ENCODE measurements at regions not wholly inside any gene's neighbourhood (a gene's known extent, or its start where the extent isn't known, plus 50 kb on each side); places are given as distances from the start of the nearest gene placed in this dataset.
"Not testable (repeated sequence)": the region's sequence is repeated elsewhere in the genome, so short reads cannot be mapped to it uniquely, and the experiment has no call there.

DNA sequence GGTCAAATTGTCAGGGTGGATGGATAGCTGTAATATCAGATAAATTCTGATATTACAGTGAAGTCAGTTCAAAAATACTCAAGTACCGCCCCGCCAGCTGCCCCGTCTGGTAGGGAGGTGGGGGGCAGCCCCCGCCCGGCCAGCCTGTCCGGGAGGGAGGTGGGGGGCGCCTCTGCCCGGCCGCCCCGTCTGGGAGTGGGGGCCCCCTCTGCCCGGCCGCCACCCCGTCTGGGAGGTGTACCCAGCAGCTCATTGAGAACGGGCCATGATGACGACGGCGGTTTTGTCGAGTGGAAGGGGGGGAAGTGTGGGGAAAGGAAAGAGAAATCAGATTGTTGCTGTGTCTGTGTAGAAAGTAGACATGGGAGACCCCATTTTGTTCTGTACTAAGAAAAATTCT lies 175.8 kb upstream of the LMCD1 start:
- not testable (repeated sequence) for DNase-seq (ENCODE audit: low read depth, low spot score); H3K27ac ChIP-seq

DNA sequence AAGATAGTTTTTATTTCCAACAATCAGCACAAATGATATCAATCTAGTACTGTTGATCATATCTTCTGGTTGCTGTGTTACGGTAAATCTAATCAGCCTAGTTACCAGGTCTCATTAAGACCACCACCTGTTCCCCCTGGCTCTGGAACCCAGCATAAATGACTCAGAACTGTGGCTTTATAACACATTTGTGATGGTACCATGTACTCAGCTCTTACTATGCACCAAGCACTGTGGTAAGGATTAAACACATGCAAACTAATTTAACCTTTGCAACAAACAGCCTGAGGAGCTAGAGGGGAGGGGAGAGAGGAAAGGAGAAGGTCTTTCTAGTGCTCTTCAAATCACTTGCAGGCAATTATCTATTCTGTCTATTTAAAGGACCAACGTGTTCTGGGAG lies 173.9 kb upstream of the LMCD1 start:
- DNase-seq (ENCODE audit: low read depth, low spot score) = no peak
- H3K27ac ChIP-seq = no peak overlapping the region

DNA sequence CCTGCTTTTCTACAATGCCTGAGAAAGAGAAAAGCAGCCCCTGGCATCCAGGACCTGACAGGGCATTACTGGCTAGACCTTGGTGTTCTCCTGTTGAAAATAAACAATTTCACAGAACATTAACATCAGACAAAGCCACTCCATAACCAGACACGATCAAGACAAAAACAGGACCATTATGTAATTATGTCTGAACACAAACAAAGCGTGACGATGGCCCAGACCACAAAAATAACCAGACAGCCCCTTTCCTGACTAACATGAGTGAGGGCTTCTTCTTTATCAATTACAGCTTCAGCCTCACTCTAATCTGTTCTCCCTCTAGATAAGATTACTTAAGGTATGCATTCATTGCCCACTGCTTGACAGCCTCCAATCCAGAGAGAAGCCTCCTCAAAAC lies 172.7 kb upstream of the LMCD1 start:
- DNase-seq (ENCODE audit: low read depth, low spot score) = no peak
- no peak overlapping the region for H3K27ac ChIP-seq

DNA sequence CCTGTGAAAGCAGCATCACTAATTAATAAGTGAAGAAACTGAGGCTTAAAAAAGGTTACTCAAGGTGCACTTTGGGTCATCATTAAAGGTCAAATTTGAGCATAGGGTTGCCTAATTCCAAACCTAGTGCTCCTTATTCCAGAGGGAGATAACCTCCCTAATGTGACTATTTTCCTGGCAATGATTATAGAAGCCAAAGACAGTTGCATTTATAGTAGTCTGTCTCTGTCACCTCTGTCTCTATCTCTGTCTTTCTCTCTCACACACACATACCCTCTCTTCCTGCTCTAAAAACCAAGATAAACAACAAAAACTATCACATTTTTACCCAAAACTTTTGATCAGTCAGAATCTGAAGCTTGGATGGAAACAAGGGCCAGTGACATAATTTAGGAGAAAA lies 172.0 kb upstream of the LMCD1 start:
- H3K27ac ChIP-seq = no peak overlapping the region
- DNase-seq (ENCODE audit: low read depth, low spot score) = no peak

DNA sequence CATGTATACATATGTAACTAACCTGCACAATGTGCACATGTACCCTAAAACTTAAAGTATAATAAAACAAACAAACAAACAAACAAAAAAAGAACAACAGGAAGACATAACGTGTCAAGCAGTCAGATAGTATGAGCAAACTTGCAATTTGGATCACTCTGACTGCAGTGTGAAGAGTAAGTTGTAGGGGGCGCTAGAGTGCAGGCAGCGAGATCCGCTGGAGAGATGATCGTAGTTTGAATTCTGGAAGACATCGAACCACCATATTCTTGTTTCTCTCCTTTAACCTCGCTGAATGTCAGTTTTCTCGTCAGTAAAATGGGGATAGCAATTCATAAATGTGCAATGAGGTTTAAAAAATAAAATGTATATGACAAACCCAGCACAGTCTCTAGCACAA lies 165.2 kb upstream of the LMCD1 start:
- H3K27ac ChIP-seq = no peak overlapping the region
- DNase-seq (ENCODE audit: low read depth, low spot score) = no peak

DNA sequence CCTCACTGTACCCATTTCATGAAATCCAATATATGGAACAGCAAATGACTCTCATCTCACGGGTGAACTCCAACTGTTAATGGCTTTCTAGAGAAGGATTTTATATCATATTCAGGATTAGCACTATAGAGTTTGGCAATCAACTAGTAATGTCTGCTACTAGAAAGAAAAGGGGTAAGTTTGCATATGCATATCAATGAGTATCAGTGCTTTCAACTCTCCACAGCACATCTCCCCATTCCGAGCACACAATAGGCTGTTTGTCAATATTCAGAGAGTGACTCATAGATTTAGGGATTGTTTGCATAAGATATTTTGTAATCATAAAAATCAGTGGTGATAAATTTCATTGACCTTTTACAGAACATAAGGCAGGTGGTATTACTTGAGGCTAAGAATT lies 163.2 kb upstream of the LMCD1 start:
- DNase-seq (ENCODE audit: low read depth, low spot score) = no peak
- H3K27ac ChIP-seq = no peak overlapping the region

DNA sequence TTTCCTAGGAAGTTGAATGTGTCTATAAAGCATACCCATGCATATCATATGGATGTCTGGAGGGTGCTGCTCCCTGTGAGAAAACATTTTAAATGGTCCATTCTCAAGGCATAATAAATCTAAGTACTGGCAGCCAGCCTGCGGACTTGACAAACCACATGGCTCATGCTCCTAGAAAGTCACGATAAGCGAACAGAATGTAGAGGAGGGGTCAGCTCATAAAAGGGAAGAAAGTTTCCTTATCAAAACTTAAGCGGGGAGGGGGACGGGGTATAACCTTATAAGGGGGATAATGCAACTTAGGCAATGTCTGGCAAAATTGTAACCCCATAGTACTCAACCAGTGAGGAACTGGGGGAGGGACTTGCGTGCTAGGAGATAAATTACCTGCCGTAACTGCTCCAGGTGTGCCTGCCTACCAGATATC lies 159.8 kb upstream of the LMCD1 start:
- no peak overlapping the region for H3K27ac ChIP-seq
- no peak for DNase-seq (ENCODE audit: low read depth, low spot score)

DNA sequence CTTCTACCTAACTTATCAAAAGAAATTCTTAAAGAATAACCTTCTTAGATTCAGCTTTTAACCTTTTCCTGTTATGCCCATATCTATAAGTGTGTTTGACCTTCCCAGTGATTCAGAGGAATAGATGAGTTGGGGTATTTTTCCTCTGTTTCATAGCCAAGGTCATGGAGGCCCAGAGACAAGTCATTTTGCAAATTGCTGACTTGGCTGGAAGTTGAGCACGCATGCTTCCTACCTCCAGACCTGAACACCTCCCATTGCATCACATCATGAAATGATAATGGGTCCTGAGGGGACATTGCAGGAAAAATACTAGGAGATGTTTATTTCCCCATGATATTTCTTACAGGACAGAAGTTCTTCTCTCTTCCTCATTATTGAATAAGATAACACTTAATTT lies 158.6 kb upstream of the LMCD1 start:
- H3K27ac ChIP-seq = no peak overlapping the region
- DNase-seq (ENCODE audit: low read depth, low spot score) = no peak

DNA sequence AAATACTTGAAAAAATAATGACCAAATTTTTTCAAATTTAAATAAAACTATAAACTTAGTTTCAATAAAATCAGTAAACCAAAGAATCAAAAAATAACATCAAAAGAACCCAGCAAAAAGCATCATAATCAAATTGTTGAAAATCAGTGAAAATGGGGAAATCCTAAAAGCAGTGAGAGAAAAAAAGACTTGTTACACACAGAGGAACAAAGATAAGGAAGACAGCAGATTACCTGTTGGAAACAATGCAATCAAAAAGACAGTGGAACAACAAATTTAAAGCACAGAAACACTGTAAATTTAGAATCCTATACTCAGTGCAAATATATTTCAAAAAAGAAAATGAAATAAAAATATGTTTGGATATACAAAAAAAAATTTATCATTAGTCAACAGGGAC lies 156.2 kb upstream of the LMCD1 start:
- no peak overlapping the region for H3K27ac ChIP-seq
- no peak for DNase-seq (ENCODE audit: low read depth, low spot score)

DNA sequence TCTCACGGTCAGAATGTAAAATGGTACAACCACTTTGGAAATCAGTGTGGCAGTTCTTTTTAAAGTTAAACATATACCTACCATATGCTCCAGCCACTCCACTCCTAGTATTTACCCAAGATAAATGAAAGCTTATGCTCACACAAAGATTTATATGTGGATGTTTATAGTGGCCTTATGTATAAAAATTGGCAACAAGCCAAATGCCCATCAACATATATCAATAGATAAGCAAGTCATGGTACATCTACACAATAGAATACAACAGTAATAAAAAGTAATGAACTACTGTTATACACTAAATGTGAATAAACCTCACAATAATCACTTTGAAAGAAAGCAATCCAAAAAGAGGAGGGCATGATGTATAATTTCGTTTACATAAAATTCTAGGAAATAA lies 153.5 kb upstream of the LMCD1 start:
- H3K27ac ChIP-seq = no peak overlapping the region
- DNase-seq (ENCODE audit: low read depth, low spot score) = no peak

DNA sequence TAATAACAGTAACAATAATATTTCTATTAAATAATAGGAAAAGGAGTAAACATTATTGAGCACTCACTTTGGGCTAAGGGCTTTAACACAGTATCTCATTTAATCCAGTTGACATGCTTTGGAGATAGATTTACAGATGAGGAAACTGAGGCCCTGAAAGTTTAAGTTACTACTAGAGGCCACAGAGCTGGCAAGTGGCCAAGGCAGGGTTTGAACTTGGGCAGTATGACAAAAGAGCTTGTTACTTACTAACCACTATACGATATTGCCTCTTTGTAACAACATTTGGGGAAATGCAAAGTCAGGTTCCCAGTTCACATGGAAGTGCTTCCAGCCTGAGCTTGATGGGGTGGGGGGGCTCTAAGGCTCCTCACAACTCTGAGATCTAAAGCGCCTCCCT lies 149.1 kb upstream of the LMCD1 start:
- no peak overlapping the region for H3K27ac ChIP-seq
- DNase-seq (ENCODE audit: low read depth, low spot score) = no peak

DNA sequence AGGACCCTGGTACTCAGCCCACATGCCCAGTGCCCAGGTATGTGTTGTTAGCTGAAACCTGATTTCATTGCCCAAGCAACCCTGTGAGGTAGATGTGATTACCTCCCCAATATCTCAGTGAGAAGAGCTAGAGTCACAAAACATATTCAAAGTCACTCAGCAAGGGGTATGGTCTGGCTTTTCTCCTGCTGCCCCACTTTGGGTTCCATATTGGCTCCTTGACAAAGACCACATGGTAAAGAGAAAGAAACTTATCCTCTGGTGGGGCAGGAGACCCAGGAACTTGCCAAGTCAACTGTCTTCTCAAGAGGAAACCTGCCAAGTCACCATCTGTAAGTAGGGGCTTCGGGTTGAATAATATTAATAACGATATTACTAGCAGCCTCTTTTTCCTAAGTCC lies 148.3 kb upstream of the LMCD1 start:
- no peak for DNase-seq (ENCODE audit: low read depth, low spot score)
- H3K27ac ChIP-seq = no peak overlapping the region

DNA sequence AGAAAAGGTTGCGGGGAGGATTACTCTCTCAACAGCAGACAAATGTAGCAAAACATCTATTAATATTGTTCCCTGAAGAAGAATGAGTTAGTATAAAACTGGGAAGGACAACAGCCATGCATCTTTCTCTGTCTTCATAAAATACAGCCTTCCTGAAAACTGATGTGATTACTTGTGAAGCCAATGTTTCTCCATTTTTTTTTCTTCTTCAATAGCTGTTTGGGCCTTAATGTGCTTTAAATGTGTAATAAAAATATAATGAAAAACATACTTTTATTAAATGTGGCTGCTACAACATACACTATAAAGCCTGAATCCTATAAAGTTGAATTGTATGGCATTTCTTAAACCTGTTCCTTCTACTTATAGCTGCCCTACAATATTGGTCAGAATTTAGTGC lies 146.3 kb upstream of the LMCD1 start:
- DNase-seq (ENCODE audit: low read depth, low spot score) = no peak
- H3K27ac ChIP-seq = no peak overlapping the region

DNA sequence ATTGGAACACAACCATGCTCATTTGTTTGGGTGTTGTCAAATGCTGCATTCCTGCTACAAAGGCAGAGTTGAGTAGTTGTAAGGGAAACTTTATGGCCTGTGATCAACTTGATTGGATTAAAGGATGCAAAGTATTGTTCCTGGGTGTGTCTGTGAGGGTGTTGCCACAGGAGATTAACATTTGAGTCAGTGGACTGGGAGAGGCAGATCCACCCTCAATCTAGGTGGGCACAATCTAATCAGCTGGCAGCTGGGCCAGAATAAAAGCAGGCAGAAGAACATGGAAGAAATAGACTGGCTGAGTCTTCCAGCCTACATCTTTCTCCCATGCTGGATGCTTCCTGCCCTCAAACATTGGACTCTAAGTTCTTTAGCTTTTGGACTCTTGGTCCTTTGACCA lies 145.6 kb upstream of the LMCD1 start:
- not testable (repeated sequence) for DNase-seq (ENCODE audit: low read depth, low spot score); H3K27ac ChIP-seq

DNA sequence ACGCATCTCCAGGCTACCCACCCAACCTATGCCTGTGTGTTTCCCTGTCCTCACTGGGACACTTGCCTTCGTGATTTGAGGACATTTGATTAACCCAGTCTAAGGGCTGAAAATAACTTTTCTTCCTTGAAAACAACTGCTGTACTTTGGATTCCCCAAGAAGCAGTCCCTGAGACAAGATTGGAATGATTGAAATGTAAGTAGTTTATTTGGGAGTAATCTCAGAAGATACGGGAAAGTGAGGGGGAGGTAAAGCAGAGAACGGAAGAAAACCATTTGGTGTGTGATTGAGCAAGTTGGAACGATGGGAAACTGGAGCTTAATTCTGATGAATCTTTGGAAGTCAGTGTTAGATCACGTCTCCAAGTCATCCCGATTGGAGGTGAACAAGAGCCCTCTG lies 143.8 kb upstream of the LMCD1 start:
- H3K27ac ChIP-seq = no peak overlapping the region
- DNase-seq (ENCODE audit: low read depth, low spot score) = no peak

DNA sequence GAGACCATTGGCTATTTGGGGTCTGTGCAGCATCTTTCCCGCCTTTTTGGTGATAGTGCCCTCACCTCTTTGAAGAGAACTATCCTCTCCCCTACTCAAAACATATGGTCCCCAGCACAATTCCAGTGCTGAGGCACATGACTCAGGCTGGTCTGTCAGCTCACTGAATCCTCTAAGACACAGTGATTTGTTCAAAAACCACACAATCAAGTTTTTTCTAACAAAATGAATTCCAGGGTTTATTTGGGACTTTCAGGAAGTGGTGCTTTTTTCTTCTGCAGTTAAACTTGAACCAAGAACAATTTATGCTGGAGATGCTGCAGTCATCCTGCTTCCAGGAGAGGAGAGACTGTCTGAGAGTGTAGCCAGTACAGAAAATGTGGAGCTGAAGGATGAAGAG lies 142.5 kb upstream of the LMCD1 start:
- no peak overlapping the region for H3K27ac ChIP-seq
- no peak for DNase-seq (ENCODE audit: low read depth, low spot score)

DNA sequence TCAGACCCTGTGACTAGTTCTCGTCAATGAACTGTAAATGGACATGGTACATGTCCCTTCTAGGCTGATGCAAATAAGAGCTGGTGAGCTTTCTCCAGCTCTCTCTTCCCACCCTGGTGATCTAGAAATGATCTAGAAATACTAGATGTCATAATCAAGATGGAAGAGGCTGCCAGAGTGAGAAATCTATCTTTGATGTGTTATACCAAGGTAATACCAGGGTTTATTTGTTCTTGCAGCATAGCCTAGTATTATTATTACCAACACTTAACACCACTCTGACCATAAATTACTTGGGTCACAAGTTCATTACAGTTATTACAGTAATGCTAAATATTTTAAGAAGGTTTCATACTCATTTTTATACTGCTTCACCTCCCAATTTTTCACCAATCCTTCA lies 138.4 kb upstream of the LMCD1 start:
- no peak overlapping the region for H3K27ac ChIP-seq
- DNase-seq (ENCODE audit: low read depth, low spot score) = no peak

DNA sequence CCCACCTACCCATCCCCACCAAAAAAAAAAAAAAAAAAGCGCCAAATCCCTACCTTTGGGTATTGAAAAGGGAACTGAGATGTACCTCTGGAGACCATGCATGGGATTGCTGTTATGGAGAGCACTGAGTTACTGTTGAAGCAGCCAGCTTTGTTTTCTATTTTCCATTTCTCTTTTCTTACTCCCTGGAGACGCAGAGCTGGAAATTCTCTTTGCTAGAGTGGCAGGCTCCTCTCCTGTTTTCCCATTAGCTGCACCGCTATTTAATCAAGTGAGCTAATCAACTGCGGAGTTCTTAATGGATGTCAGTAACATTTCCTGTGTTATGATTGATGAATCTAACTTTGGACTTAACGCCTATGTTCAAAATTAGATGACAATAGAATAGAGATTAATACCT lies 136.1 kb upstream of the LMCD1 start:
- no peak for DNase-seq (ENCODE audit: low read depth, low spot score)
- H3K27ac ChIP-seq = no peak overlapping the region

DNA sequence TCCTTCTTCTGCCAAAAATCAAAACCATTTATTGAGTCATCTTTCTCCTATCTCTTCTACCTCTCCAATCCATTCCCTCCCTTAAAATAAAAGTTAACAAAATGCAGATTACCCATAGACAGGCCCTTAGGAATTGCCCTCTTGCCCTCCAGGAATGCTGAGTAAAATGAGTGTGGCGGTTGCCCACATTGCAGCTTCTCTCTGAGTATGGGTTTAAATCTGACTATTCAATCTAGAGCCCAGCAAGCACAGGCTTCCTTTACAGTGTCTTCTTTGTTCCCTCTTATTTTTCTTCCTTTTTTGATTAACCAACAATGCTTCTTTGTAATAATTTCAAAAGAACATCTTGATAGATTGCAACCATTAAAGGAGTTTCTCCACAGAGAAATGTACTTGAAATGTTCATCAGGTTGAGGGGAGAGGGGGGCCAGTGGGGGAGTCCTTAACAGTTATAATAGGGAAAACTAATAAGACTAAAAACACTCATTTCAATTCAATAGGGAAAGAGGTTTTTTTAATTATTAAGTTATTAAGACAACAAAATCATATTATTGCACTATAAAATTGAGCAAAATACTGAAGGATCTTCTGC lies 135.3 kb upstream of the LMCD1 start:
- no peak for DNase-seq (ENCODE audit: low read depth, low spot score)
- no peak overlapping the region for H3K27ac ChIP-seq

DNA sequence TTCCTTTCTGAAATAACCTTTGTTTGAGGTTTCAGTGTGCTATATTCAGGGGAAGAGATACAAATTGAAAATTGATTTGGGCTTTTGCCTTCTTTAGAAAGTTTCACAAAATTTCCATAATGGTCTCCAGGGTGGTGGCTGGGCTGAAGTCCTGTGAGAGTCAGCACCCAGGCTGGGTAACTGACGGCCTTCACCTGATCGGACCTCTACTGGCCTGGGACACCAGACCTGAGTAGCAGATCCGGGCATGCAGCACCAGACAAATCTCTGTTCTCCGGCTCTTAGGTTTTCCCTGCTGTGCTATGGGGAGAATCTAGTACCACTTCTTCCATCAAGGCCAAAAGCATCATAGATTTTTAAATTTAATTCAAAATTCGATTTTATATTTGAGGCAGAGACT lies 133.0 kb upstream of the LMCD1 start:
- no peak overlapping the region for H3K27ac ChIP-seq
- no peak for DNase-seq (ENCODE audit: low read depth, low spot score)

DNA sequence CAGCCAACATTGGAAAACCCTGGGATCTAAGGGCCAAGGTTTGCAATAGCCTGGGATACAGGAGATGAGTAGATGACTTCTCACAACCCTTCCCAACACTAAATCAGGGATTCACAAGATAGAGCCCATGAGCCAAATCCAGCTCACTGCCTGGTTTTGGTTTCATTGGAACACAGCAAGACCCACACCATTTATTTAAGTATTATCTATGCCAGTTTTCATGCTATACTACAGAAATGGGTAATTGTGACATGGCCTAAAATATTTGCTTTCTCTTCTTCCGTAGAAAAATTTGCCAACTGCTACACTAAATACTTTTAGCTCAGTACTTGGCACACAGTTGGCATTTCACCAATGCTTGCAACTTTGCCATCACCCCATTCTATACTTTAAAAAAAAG lies 132.0 kb upstream of the LMCD1 start:
- no peak overlapping the region for H3K27ac ChIP-seq
- no peak for DNase-seq (ENCODE audit: low read depth, low spot score)

DNA sequence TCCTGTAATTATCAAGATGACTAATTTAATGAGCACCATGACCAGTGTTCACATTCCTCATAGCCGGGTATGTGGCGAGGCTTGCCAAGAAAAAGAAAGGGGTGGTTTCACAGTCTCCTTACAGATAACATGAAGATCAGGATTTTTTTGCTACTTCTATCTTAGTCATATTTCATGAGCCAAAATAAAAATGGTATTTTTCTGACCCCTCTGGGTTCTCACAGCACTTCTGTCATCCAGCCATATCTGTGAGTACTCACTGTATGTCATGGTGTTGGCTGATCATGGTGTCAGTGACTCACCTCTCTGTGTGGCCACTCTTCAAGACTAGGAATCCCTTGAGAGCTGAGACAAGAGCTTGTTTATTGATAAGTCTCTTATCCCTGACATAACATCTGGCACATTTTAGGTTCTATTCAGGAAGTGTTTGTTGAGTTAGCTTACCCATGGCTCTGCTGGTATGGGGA lies 130.5 kb upstream of the LMCD1 start:
- DNase-seq (ENCODE audit: low read depth, low spot score) = peak; percentile 5
- H3K27ac ChIP-seq = no peak overlapping the region

DNA sequence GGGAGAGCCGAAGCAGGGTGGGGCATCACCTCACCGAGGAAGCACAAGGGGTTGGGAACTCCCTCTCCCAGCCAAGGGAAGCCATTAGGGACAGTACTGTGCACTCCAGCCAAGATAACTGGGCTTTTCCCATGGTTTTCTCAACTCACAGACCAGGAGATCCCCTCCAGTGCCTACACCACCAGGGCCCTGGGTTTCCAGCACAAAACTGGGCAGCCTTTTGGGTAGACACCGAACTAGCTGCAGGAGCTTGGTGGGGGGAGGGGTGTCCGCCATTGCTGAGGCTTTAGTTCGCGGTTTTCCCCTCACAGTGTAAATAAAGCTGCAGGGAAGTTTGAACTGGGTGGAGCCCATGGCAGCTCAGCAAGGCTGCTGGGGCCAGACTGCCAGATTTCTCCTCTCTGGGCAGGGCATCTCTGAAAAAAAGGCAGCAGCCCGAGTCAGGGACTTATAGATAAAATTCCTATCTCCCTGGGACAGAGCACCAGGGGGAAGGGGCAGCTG lies 129.6 kb upstream of the LMCD1 start:
- no peak overlapping the region for H3K27ac ChIP-seq
- DNase-seq (ENCODE audit: low read depth, low spot score) = no peak

Measured in epithelial cell of prostate (primary cell).